OCI-LY3 (cell line): ENCODE measurements at regions not wholly inside any gene's neighbourhood (a gene's known extent, or its start where the extent isn't known, plus 50 kb on each side); places are given as distances from the start of the nearest gene placed in this dataset.

Source experiments
- EZH2phosphoT487 ChIP-seq: fragments of 200-600 bp; shearing (Covaris generic); IDR thresholded peaks from 2 replicates; pipeline ENCODE4 v1.6.1; 2018; ENCODE audit warnings: antibody characterized with exemption, mixed run types, low read depth
- TF ChIP-seq, protein P1 (sequence below): fragments of 200-600, 300-600 bp; sonication (generic); IDR thresholded peaks from 2 replicates; pipeline ENCODE4 v1.5.1; 2014; ENCODE audit warnings: antibody characterized with exemption, low read length, low read depth

DNA sequence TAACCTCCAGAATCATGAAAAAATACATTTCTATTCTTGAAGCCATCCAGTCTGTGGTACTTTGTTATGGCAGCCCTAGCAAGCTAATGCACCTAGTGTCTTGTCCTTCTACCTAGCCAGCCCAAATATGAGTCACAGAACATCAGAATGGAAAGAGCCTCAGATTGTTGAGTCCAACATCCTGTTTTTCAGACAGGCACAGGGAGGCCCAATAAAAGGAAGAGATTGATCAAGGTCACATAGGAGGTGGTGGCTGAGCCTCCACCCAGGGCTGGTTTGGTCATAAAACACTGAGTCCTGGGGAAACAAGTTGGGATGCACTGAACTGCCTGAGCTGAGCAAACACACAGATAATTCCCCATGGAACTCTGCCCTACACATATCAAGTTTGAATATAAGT lies 195.5 kb downstream of the TTC32 start:
- TF ChIP-seq, protein P1, sequence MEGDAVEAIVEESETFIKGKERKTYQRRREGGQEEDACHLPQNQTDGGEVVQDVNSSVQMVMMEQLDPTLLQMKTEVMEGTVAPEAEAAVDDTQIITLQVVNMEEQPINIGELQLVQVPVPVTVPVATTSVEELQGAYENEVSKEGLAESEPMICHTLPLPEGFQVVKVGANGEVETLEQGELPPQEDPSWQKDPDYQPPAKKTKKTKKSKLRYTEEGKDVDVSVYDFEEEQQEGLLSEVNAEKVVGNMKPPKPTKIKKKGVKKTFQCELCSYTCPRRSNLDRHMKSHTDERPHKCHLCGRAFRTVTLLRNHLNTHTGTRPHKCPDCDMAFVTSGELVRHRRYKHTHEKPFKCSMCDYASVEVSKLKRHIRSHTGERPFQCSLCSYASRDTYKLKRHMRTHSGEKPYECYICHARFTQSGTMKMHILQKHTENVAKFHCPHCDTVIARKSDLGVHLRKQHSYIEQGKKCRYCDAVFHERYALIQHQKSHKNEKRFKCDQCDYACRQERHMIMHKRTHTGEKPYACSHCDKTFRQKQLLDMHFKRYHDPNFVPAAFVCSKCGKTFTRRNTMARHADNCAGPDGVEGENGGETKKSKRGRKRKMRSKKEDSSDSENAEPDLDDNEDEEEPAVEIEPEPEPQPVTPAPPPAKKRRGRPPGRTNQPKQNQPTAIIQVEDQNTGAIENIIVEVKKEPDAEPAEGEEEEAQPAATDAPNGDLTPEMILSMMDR = no peak
- no peak for TF ChIP-seq EZH2phosphoT487
